ENCODE measurements at regions not wholly inside any gene's neighbourhood (a gene's known extent, or its start where the extent isn't known, plus 50 kb on each side); places are given as distances from the start of the nearest gene placed in this dataset.

GRCh38 chr3:117217355-117217754 is 507.8 kb downstream of the TUSC7 start:
- TF ChIP-seq CTCF (IDR thresholded peaks at IDR 0.05), result no peak
- TF ChIP-seq POLR2A (IDR thresholded peaks at IDR 0.05), result no peak
